Trophoblast cell (in vitro differentiated cells and primary cell): ENCODE measurements at regions not wholly inside any gene's neighbourhood (a gene's known extent, or its start where the extent isn't known, plus 50 kb on each side); places are given as distances from the start of the nearest gene placed in this dataset.

Experiments used
- DNase-seq, 2 donors: peaks; one replicate each; pipeline ENCODE4 v3.0.0-alpha.2; 2016
- H2AFZ ChIP-seq: 2 replicates; pipeline ENCODE4 v1.6.1; 2013; ENCODE audit warnings: low read length, moderate library complexity, mild to moderate bottlenecking; ENCODE audit not compliant: insufficient read depth, poor library complexity
- H2AK5ac ChIP-seq: 2 replicates; pipeline ENCODE4 v1.6.1; 2013; ENCODE audit warnings: mild to moderate bottlenecking, low read length
- H2BK120ac ChIP-seq: 2 replicates; pipeline ENCODE4 v1.6.1; 2013; ENCODE audit warnings: low read length, mild to moderate bottlenecking, moderate library complexity; ENCODE audit not compliant: insufficient read depth, poor library complexity
- H2BK12ac ChIP-seq: 2 replicates; pipeline ENCODE4 v1.6.1; 2013; ENCODE audit warnings: mild to moderate bottlenecking, low read length, moderate library complexity
- H2BK5ac ChIP-seq: 2 replicates; pipeline ENCODE4 v1.6.1; 2013; ENCODE audit warnings: low read length, low read depth, moderate library complexity, mild to moderate bottlenecking; ENCODE audit not compliant: poor library complexity
- H3K14ac ChIP-seq: 2 replicates; pipeline ENCODE4 v1.6.1; 2013; ENCODE audit warnings: mild to moderate bottlenecking, low read length
- H3K18ac ChIP-seq: 2 replicates; pipeline ENCODE4 v1.6.1; 2013; ENCODE audit warnings: mild to moderate bottlenecking, low read length
- H3K23ac ChIP-seq: 2 replicates; pipeline ENCODE4 v1.6.1; 2013; ENCODE audit warnings: low read length
- H3K27ac ChIP-seq: 2 replicates; pipeline ENCODE4 v1.5.1; 2013; ENCODE audit warnings: low read depth, mild to moderate bottlenecking, inconsistent platforms, low read length, moderate library complexity
- H3K27me3 ChIP-seq: 2 replicates; pipeline ENCODE4 v1.6.1; 2013; ENCODE audit warnings: inconsistent platforms, mild to moderate bottlenecking, low read length, moderate library complexity; ENCODE audit not compliant: insufficient read depth
- H3K36me3 ChIP-seq, 2 experiments: 1 replicate in 1 of 2; 2 replicates in 1 of 2; pipeline ENCODE4 v1.6.1; 2013; ENCODE audit warnings: low read length in 2 of 2, mild to moderate bottlenecking in 2 of 2, moderate library complexity in 1 of 2; ENCODE audit not compliant: insufficient read depth in 2 of 2, control insufficient read depth in 1 of 2
- H3K4ac ChIP-seq: 2 replicates; pipeline ENCODE4 v1.6.1; 2013; ENCODE audit warnings: low read depth, mild to moderate bottlenecking, low read length, moderate library complexity
- H3K4me1 ChIP-seq, 2 experiments: 1 replicate in 1 of 2; 2 replicates in 1 of 2; pipeline ENCODE4 v1.6.1; 2013; ENCODE audit warnings: low read length in 2 of 2, mild to moderate bottlenecking in 2 of 2, moderate library complexity in 1 of 2; ENCODE audit not compliant: insufficient read depth in 2 of 2, control insufficient read depth in 1 of 2
- H3K4me2 ChIP-seq: 2 replicates; pipeline ENCODE4 v1.6.1; 2013; ENCODE audit warnings: inconsistent platforms, mild to moderate bottlenecking, low read length, moderate library complexity
- H3K4me3 ChIP-seq: 2 replicates; pipeline ENCODE4 v1.5.1; 2013; ENCODE audit warnings: mild to moderate bottlenecking, low read depth, low read length, inconsistent platforms
- H3K79me1 ChIP-seq: one replicate; pipeline ENCODE4 v1.6.1; 2013; ENCODE audit warnings: low read length
- H3K79me2 ChIP-seq: 2 replicates; pipeline ENCODE4 v1.6.1; 2013; ENCODE audit warnings: low read length, mild to moderate bottlenecking; ENCODE audit not compliant: control insufficient read depth, insufficient read depth, poor library complexity
- H3K9ac ChIP-seq: 2 replicates; pipeline ENCODE4 v1.6.1; 2013; ENCODE audit warnings: mild to moderate bottlenecking, low read length
- H3K9me3 ChIP-seq: 2 replicates; pipeline ENCODE4 v1.6.1; 2013; ENCODE audit warnings: low read depth, mild to moderate bottlenecking, control low read depth, inconsistent platforms, low read length; ENCODE audit not compliant: insufficient read depth
- H4K12ac ChIP-seq: 2 replicates; pipeline ENCODE4 v1.6.1; 2013; ENCODE audit warnings: low read depth, mild to moderate bottlenecking, low read length, moderate library complexity
- H4K8ac ChIP-seq: 2 replicates; pipeline ENCODE4 v1.6.1; 2013; ENCODE audit warnings: low read depth, mild to moderate bottlenecking, low read length, moderate library complexity
- H4K91ac ChIP-seq: one replicate; pipeline ENCODE4 v1.6.1; 2013; ENCODE audit warnings: low read depth, mild to moderate bottlenecking, low read length, moderate library complexity
- WGBS: extraction: QIAGEN DNeasy Blood & Tissue Kit; methylation state at CpG from one replicate; pipeline ENCODE4 v1.1.7; 2013; ENCODE audit warnings: missing lambda C conversion rate; ENCODE audit not compliant: insufficient read length, insufficient coverage; ENCODE audit errors: extremely low coverage; 5-methylcytosine and 5-hydroxymethylcytosine counted together

- Histone ChIP-seq H4K8ac (no peak overlapping the region), H2BK12ac (no peak overlapping the region), H2AK5ac (no peak overlapping the region), H3K4me2 (no peak overlapping the region), H3K9ac (no peak overlapping the region), H3K36me3 (no peaks in the 10 kb centered on the region), H3K18ac (no peak overlapping the region), H3K4ac (no peak overlapping the region), H2BK120ac (no peak overlapping the region), H3K4me1 (no peaks in the 10 kb centered on the region), H3K23ac (no peak overlapping the region), H3K9me3 (peaks cover 3% of the 10 kb centered on the region), H2BK5ac (no peak overlapping the region), H3K4me3 (no peak overlapping the region), H2AFZ (no peak overlapping the region), H4K12ac (no peak overlapping the region), H3K27me3 (no peaks in the 10 kb centered on the region), H3K27ac (no peak overlapping the region), H4K91ac (no peak overlapping the region), H3K79me2 (no peaks in the 10 kb centered on the region), H3K79me1 (no peaks in the 10 kb centered on the region), H3K14ac (no peak overlapping the region)
- no peak for DNase-seq
- WGBS: no CpG with 5 or more reads among the region's 11 CpGs
These were observed 540.3 kb upstream of the MGMT start for GRCh38 chr10:128926711-128927110.

- Histone ChIP-seq H2AFZ (no peak overlapping the region), H3K23ac (no peak overlapping the region), H3K27ac (no peak overlapping the region), H3K18ac (no peak overlapping the region), H3K9me3 (peaks cover 3% of the 10 kb centered on the region), H3K14ac (no peak overlapping the region), H4K12ac (no peak overlapping the region), H4K8ac (no peak overlapping the region), H3K27me3 (no peaks in the 10 kb centered on the region), H2BK120ac (no peak overlapping the region), H3K79me2 (no peaks in the 10 kb centered on the region), H3K4me2 (no peak overlapping the region), H2BK5ac (no peak overlapping the region), H4K91ac (no peak overlapping the region), H2BK12ac (no peak overlapping the region), H2AK5ac (no peak overlapping the region), H3K4me3 (no peak overlapping the region), H3K36me3 (no peaks in the 10 kb centered on the region), H3K4ac (no peak overlapping the region), H3K4me1 (no peaks in the 10 kb centered on the region), H3K9ac (no peak overlapping the region), H3K79me1 (no peaks in the 10 kb centered on the region)
- DNase-seq: no peak
- WGBS: no CpG with 5 or more reads among the region's 20 CpGs
These were observed 539.4 kb upstream of the MGMT start for GRCh38 chr10:128927497-128928161.

- Histone ChIP-seq H3K14ac (no peak overlapping the region), H4K12ac (no peak overlapping the region), H3K9ac (no peak overlapping the region), H3K79me1 (no peaks in the 10 kb centered on the region), H3K18ac (no peak overlapping the region), H2AK5ac (no peak overlapping the region), H2BK120ac (no peak overlapping the region), H3K4me1 (no peaks in the 10 kb centered on the region), H2AFZ (no peak overlapping the region), H3K36me3 (no peaks in the 10 kb centered on the region), H3K27me3 (no peaks in the 10 kb centered on the region), H3K23ac (no peak overlapping the region), H3K79me2 (no peaks in the 10 kb centered on the region), H2BK12ac (no peak overlapping the region), H4K91ac (no peak overlapping the region), H3K4ac (no peak overlapping the region), H3K9me3 (peaks cover 3% of the 10 kb centered on the region), H3K4me3 (no peak overlapping the region), H2BK5ac (no peak overlapping the region), H3K27ac (no peak overlapping the region), H3K4me2 (no peak overlapping the region), H4K8ac (no peak overlapping the region)
- WGBS: no CpG with 5 or more reads among the region's 33 CpGs
- DNase-seq: no peak
These were observed 538.7 kb upstream of the MGMT start for GRCh38 chr10:128928231-128928836.

- H4K8ac ChIP-seq: no peak overlapping the region
These were observed 537.9 kb upstream of the MGMT start for GRCh38 chr10:128929131-128929530.

More at GRCh38 chr10:128929131-128929530, 537.9 kb upstream of the MGMT start:
- H4K91ac ChIP-seq: no peak overlapping the region
- no CpG with 5 or more reads among the region's 8 CpGs for WGBS
- no peaks in the 10 kb centered on the region for H3K36me3 ChIP-seq
- no peak overlapping the region for H2AK5ac ChIP-seq
- H3K14ac ChIP-seq: no peak overlapping the region
- no peaks in the 10 kb centered on the region for H3K4me1 ChIP-seq
- no peak overlapping the region for H3K4ac ChIP-seq
- no peaks in the 10 kb centered on the region for H3K79me1 ChIP-seq
- H3K9ac ChIP-seq: no peak overlapping the region
- DNase-seq: no peak
- no peak overlapping the region for H2BK12ac ChIP-seq
- H3K23ac ChIP-seq: no peak overlapping the region
- H3K4me2 ChIP-seq: no peak overlapping the region
- no peak overlapping the region for H2AFZ ChIP-seq
- no peaks in the 10 kb centered on the region for H3K79me2 ChIP-seq
- no peak overlapping the region for H3K18ac ChIP-seq
- H3K9me3 ChIP-seq: peaks cover 3% of the 10 kb centered on the region
- H4K12ac ChIP-seq: no peak overlapping the region
- no peak overlapping the region for H2BK5ac ChIP-seq
- H3K27ac ChIP-seq: no peak overlapping the region
- no peak overlapping the region for H3K4me3 ChIP-seq
- no peaks in the 10 kb centered on the region for H3K27me3 ChIP-seq
- no peak overlapping the region for H2BK120ac ChIP-seq
